22Rv1 (cell line): ENCODE measurements at regions not wholly inside any gene's neighbourhood (a gene's known extent, or its start where the extent isn't known, plus 50 kb on each side); places are given as distances from the start of the nearest gene placed in this dataset.

Experiments
- H3K27ac ChIP-seq: fragments of 450-650 bp; 2 replicates; pipeline ENCODE4 v1.5.1; 2017
- ZFX ChIP-seq: fragments of 450-650 bp; IDR thresholded peaks from 2 replicates; pipeline ENCODE4 v1.6.1; 2017; ENCODE audit warnings: antibody characterized with exemption, borderline replicate concordance
- TF ChIP-seq, protein P1 (sequence below): fragments of 450-650 bp; IDR thresholded peaks from 2 replicates; pipeline ENCODE4 v1.5.1; 2017; ENCODE audit warnings: mild to moderate bottlenecking

DNA sequence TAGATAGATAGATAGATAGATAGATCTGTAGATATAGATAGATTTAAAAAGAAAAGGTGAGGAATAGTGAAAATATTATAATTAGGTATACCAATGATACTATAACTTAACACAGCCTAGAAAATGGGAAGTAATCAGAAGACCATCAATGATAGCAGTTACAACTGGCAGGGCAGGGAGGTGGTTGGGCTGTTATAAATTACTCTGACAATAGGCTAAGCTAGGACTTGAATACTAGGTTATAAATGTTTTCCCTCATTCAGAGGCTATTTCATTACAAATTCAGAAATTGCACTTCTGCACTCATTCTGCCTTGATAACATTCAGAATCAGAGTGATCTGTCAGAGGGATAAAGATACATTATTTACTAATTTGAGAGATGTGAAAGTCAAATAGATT lies 273.4 kb upstream of the PLD5 start:
- TF ChIP-seq ZFX = no peak
- TF ChIP-seq, protein P1, sequence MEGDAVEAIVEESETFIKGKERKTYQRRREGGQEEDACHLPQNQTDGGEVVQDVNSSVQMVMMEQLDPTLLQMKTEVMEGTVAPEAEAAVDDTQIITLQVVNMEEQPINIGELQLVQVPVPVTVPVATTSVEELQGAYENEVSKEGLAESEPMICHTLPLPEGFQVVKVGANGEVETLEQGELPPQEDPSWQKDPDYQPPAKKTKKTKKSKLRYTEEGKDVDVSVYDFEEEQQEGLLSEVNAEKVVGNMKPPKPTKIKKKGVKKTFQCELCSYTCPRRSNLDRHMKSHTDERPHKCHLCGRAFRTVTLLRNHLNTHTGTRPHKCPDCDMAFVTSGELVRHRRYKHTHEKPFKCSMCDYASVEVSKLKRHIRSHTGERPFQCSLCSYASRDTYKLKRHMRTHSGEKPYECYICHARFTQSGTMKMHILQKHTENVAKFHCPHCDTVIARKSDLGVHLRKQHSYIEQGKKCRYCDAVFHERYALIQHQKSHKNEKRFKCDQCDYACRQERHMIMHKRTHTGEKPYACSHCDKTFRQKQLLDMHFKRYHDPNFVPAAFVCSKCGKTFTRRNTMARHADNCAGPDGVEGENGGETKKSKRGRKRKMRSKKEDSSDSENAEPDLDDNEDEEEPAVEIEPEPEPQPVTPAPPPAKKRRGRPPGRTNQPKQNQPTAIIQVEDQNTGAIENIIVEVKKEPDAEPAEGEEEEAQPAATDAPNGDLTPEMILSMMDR = no peak
- no peak overlapping the region for H3K27ac ChIP-seq

DNA sequence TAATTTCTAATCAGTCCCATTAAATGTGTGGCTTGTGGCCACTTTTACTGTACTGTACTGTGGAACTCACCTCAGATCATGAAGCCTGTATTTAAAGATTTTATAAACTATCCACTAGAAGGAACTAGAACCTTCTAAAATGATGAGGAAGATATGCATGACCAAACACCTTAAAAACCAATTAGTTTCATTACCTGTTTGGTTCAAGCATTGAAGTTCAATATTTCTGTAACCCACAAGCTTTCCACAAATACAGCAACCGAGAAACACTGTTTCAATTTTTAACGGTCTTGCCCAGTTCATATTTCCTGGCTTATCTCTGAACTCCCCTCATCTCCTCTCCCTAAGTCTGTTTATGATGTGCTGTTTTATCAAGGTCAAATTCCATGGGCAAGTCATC lies 264.3 kb upstream of the PLD5 start:
- H3K27ac ChIP-seq = no peak overlapping the region
- TF ChIP-seq, protein P1 = no peak
- TF ChIP-seq ZFX = no peak

GRCh38 chr1:242787968-242788367 lies 263.5 kb upstream of the PLD5 start:
- no peak overlapping the region for H3K27ac ChIP-seq
- TF ChIP-seq ZFX = no peak
- TF ChIP-seq, protein P1 = no peak

DNA sequence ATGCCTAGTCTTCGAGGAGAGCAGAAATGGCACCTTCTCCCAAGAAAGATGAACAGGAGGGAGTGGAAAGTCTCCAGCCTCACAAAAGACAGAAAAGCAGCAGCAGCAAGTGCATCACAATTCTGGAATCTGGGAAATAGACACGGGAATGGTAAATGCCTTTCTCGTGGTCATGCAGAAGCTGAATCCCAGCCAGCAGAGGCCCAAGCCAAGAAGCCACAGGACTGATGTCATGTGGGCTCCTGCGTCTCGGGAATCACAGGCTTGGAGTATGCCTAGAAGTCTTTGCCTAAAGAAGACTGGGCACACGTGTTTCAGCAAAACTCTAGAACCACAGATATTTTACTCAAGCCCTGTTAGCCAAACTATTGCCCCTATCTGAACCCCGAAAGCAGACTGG lies 260.3 kb upstream of the PLD5 start:
- TF ChIP-seq, protein P1 = no peak
- TF ChIP-seq ZFX = no peak
- no peak overlapping the region for H3K27ac ChIP-seq

DNA sequence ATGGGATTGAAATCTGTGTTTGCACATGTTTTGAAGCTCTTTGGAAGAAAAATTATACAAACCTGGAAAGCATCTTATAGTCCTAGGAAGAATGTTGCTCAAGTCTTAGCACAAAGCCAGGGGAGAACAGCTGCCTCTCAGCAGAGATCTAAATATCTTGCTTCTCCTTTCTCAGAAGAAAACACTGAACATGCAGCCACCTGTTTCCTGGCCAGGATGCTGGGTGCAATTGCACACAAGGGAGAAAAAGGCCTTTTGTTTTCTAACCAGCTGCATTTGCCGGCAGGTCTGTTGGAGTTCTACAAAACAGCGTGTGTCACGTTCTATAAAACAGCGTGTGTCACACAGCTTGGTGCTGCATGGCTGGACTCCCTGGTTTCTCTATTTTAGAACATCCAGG lies 259.6 kb upstream of the PLD5 start:
- no peak for TF ChIP-seq ZFX
- TF ChIP-seq, protein P1 = no peak
- H3K27ac ChIP-seq = no peak overlapping the region

DNA sequence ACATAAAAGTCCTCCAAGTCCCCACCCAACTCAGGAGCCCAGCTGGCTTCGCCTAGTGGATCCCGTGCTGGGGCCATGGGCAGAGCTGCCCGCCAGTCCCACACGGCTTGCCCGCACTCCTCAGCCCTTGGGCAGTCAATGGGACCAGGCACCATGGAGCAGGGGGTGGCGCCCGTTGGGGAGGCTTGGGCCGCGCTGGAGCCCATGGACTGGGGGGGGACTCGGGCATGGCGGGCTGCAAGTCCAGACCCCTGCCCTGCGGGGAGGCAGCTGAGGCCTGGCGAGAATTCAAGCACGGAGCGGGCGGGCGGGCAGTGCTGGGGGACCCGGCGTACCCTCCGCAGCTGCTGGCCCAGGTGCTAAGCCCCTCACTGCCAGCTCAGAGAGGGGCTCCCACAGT lies 249.8 kb upstream of the PLD5 start:
- TF ChIP-seq, protein P1 = no peak
- no peak for TF ChIP-seq ZFX
- no peak overlapping the region for H3K27ac ChIP-seq

DNA sequence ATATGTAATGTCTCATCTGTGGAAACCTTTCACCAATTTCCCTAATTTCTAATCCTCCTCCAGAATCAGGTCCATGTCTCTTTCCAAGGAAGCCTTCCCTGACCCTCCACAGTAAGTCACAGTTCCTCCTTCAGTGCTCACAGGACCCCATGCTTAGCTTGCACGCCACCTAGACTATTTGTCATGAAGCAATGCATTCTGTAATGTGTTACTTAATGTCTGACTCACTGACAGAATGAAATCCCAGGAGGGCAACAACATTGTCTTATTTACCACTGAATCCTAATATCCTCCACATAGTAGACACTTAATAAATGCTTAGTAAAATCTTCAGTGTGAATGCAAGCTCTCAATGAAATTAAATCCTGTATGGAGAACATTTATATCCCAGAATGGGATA lies 245.9 kb upstream of the PLD5 start:
- no peak overlapping the region for H3K27ac ChIP-seq
- no peak for TF ChIP-seq ZFX

- H3K27ac ChIP-seq = no peak overlapping the region
These were observed 239.7 kb upstream of the PLD5 start for GRCh38 chr1:242764161-242764560.

More at GRCh38 chr1:242764161-242764560, 239.7 kb upstream of the PLD5 start:
- TF ChIP-seq, protein P1 = no peak
- no peak for TF ChIP-seq ZFX
